Mesothelial cell of epicardium (in vitro differentiated cells): ENCODE measurements at regions not wholly inside any gene's neighbourhood (a gene's known extent, or its start where the extent isn't known, plus 50 kb on each side); places are given as distances from the start of the nearest gene placed in this dataset.
A peak's percentile ranks its signal among the peaks of the same experiment; 100 is the strongest.

Experiments
- DNase-seq, 2 experiments: peaks; one replicate each; pipeline ENCODE4 v3.0.0; 2021; ENCODE audit warnings: low spot score in 2 of 2; ENCODE audit not compliant: unreplicated experiment in 2 of 2
- H3K27ac Mint-ChIP-seq: 2 replicates; pipeline ENCODE4 v1.8.0; 2021; ENCODE audit warnings: mixed read lengths
- H3K27me3 Mint-ChIP-seq: 2 replicates; pipeline ENCODE4 v1.8.0; 2021; ENCODE audit warnings: low read depth, mixed read lengths
- H3K36me3 Mint-ChIP-seq: 2 replicates; pipeline ENCODE4 v1.8.0; 2021; ENCODE audit warnings: mixed read lengths
- H3K4me1 Mint-ChIP-seq: 2 replicates; pipeline ENCODE4 v1.8.0; 2021; ENCODE audit warnings: mixed read lengths
- H3K4me3 Mint-ChIP-seq: 2 replicates; pipeline ENCODE4 v1.8.0; 2021; ENCODE audit warnings: mild to moderate bottlenecking, moderate library complexity, mixed read lengths
- H3K9me3 Mint-ChIP-seq: 2 replicates; pipeline ENCODE4 v1.8.0; 2021; ENCODE audit warnings: mixed read lengths
- TF ChIP-seq, protein P1 (sequence below): fragments of 200-600 bp; sonication (generic); IDR thresholded peaks from one replicate; pipeline ENCODE4 v1.5.0; 2021; ENCODE audit warnings: antibody characterized with exemption; ENCODE audit not compliant: unreplicated experiment

DNA sequence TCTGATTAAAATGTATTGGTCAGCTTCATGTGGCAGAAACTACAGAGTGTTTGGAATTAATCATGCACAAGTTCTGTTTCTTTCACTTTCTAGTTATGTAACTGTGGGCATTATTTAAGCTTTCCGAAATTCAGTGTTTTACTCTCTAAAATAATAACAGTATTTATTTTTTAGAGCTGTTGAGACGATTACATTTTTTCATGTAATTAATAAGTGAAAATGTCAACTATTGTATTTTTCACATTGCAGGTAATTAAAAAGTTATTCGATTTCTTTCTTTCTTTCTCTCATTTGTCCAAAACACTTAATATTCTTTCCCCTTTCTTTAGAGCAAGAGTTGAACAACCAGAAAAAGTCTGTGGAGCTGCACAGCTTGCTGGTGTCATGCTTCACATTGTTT is 559.4 kb upstream of the PCDH20 start:
- TF ChIP-seq, protein P1, sequence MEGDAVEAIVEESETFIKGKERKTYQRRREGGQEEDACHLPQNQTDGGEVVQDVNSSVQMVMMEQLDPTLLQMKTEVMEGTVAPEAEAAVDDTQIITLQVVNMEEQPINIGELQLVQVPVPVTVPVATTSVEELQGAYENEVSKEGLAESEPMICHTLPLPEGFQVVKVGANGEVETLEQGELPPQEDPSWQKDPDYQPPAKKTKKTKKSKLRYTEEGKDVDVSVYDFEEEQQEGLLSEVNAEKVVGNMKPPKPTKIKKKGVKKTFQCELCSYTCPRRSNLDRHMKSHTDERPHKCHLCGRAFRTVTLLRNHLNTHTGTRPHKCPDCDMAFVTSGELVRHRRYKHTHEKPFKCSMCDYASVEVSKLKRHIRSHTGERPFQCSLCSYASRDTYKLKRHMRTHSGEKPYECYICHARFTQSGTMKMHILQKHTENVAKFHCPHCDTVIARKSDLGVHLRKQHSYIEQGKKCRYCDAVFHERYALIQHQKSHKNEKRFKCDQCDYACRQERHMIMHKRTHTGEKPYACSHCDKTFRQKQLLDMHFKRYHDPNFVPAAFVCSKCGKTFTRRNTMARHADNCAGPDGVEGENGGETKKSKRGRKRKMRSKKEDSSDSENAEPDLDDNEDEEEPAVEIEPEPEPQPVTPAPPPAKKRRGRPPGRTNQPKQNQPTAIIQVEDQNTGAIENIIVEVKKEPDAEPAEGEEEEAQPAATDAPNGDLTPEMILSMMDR, result no peak
- Mint-ChIP-seq H3K4me1 (peaks cover 5% of the 10 kb centered on the region), H3K4me3 (no peak overlapping the region), H3K27ac (no peak overlapping the region), H3K27me3 (no peaks in the 10 kb centered on the region), H3K9me3 (peaks cover 8% of the 10 kb centered on the region), H3K36me3 (no peaks in the 10 kb centered on the region)
- DNase-seq, result no peak

DNA sequence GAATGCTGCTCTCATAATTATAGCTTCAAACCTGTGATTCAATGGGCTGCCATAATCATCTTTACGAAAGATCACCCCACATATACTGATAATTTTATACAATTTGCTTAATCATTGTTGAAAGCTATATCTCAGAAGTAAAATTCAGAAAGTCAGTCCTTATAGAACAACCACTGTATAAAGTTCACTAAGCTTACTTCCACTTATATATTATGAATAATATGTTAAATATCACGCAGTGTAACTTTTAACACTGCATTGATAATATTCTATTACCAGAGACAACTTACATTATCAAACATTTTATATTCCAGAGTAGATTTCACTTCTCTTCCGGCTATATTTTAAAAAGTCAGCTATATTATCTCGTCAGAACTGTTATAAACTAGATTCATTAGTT is 550.1 kb upstream of the PCDH20 start:
- Mint-ChIP-seq H3K9me3 (no peaks in the 10 kb centered on the region), H3K4me1 (no peaks in the 10 kb centered on the region), H3K27ac (no peak overlapping the region), H3K36me3 (no peaks in the 10 kb centered on the region), H3K4me3 (no peak overlapping the region), H3K27me3 (no peaks in the 10 kb centered on the region)
- DNase-seq, result no peak
- TF ChIP-seq, protein P1, result no peak

DNA sequence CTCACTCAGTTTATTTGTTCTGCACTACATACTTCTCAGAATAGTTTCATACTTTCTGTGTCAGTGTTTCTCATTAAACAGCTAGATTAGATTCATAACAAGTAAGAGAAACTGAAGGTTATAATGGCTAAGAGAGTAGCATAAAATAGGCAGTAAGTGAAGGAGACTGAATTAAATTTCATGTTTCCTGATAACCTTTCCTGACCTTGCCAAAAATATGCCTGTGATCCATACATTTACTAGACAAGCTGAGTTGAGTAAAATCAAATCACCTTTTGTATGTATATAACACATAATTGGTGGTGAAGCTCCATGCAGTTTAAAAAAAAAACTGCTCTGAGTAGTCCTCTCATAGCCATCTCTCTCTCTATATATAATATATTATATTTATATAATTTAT is 545.3 kb upstream of the PCDH20 start:
- Mint-ChIP-seq H3K27ac (no peak overlapping the region), H3K27me3 (no peaks in the 10 kb centered on the region), H3K36me3 (no peaks in the 10 kb centered on the region), H3K4me1 (no peaks in the 10 kb centered on the region), H3K4me3 (no peak overlapping the region), H3K9me3 (no peaks in the 10 kb centered on the region)
- TF ChIP-seq, protein P1, result no peak
- no peak for DNase-seq

DNA sequence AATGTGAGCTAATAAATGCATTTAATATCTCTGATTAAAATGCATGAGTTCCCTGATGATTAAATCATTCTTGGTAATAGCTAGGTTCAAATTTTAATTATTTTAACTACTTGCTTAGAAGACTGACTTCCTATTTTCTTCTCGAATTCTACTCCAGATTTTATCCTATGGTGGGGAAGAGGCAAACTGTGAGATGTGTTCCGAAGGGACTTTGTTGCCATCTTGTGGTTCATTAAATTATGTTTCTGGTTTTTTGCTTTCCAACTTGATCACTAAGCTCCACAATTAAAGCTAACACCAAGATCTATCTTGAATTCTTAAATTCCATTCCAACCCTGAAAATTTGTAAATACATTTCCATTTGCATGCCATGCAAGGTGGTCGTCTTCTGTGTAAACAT is 538.4 kb upstream of the PCDH20 start:
- H3K9me3 Mint-ChIP-seq, result no peaks in the 10 kb centered on the region
- H3K27ac Mint-ChIP-seq, result no peak overlapping the region
- H3K27me3 Mint-ChIP-seq, result peaks cover 6% of the 10 kb centered on the region
- H3K4me3 Mint-ChIP-seq, result no peak overlapping the region
- no peak for DNase-seq
- H3K4me1 Mint-ChIP-seq, result no peaks in the 10 kb centered on the region
- no peaks in the 10 kb centered on the region for H3K36me3 Mint-ChIP-seq
- TF ChIP-seq, protein P1, result peak; percentile 47

GRCh38 chr13:61950828-61951227 is 535.2 kb upstream of the PCDH20 start:
- DNase-seq, result no peak
- no peak overlapping the region for H3K4me3 Mint-ChIP-seq
- H3K36me3 Mint-ChIP-seq, result no peaks in the 10 kb centered on the region
- peaks cover 8% of the 10 kb centered on the region for H3K27me3 Mint-ChIP-seq
- TF ChIP-seq, protein P1, result no peak
- no peaks in the 10 kb centered on the region for H3K9me3 Mint-ChIP-seq
- H3K27ac Mint-ChIP-seq, result no peak overlapping the region
- H3K4me1 Mint-ChIP-seq, result no peaks in the 10 kb centered on the region

DNA sequence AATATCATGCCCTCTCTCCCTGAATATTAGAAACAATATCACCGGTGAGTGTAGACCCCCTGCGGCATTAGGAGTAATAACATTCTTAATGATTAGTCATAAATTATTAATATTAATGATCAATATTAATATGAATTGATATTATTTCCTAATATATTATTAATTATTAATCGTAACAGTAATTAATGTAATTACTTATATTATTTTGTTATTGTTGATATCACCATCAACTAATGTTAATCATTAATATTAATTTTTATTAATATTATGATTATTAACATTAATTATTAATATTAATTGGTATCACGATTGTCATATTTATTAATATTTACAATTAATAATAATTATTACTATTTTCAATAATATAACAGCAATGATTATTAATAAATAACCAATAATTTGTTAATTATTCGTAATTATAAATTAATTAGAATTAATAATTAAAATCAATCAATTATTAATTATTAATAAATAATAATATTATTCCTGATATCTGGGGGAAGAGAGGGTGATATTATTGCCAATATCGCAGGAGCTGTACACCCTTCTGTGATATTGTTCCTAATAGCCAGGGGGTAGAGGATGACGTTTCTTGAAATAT is 528.8 kb upstream of the PCDH20 start:
- TF ChIP-seq, protein P1, result no peak
- Mint-ChIP-seq H3K4me1 (no peaks in the 10 kb centered on the region), H3K9me3 (no peaks in the 10 kb centered on the region), H3K36me3 (no peaks in the 10 kb centered on the region), H3K4me3 (no peak overlapping the region), H3K27me3 (peaks cover 14% of the 10 kb centered on the region), H3K27ac (no peak overlapping the region)
- no peak for DNase-seq
